ENCODE measurements at regions not wholly inside any gene's neighbourhood (a gene's known extent, or its start where the extent isn't known, plus 50 kb on each side); places are given as distances from the start of the nearest gene placed in this dataset.

- TF ChIP-seq, protein P1, sequence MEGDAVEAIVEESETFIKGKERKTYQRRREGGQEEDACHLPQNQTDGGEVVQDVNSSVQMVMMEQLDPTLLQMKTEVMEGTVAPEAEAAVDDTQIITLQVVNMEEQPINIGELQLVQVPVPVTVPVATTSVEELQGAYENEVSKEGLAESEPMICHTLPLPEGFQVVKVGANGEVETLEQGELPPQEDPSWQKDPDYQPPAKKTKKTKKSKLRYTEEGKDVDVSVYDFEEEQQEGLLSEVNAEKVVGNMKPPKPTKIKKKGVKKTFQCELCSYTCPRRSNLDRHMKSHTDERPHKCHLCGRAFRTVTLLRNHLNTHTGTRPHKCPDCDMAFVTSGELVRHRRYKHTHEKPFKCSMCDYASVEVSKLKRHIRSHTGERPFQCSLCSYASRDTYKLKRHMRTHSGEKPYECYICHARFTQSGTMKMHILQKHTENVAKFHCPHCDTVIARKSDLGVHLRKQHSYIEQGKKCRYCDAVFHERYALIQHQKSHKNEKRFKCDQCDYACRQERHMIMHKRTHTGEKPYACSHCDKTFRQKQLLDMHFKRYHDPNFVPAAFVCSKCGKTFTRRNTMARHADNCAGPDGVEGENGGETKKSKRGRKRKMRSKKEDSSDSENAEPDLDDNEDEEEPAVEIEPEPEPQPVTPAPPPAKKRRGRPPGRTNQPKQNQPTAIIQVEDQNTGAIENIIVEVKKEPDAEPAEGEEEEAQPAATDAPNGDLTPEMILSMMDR (IDR thresholded peaks at IDR 0.05): no peak
- no peak for TF ChIP-seq ZFX (IDR thresholded peaks at IDR 0.05; ENCODE audit: borderline replicate concordance)
These were observed 73.4 kb downstream of the FOXD1 start for GRCh38 chr5:73375191-73375545.

Measured in 22Rv1 (cell line).